ENCODE measurements at regions not wholly inside any gene's neighbourhood (a gene's known extent, or its start where the extent isn't known, plus 50 kb on each side); places are given as distances from the start of the nearest gene placed in this dataset.

GRCh38 chr5:58108511-58108910 is 351.4 kb downstream of the PLK2 start:
- H3K9me3 ChIP-seq (ENCODE audit: control insufficient read depth in 1 of 2, low read length in 2 of 2), result no peaks in the 10 kb centered on the region
- H3K4me1 ChIP-seq (ENCODE audit: insufficient read depth, low read length), result no peaks in the 10 kb centered on the region
- Mint-ChIP-seq H3K9me3 (peaks cover 0 to 7% (median 0%) of the 10 kb centered on the region in 8 donors), H3K36me3 (no peaks in the 10 kb centered on the region), H3K4me3 (no peak overlapping the region), H3K27me3 (peaks cover 2 to 4% of the 10 kb centered on the region in 2 donors), H3K27ac (no peak overlapping the region), H3K4me1 (no peaks in the 10 kb centered on the region)
- intact Hi-C loops (cut with micrococcal nuclease), result no loop called here
- no peaks in the 10 kb centered on the region for H3K27me3 ChIP-seq (ENCODE audit: insufficient read depth, low read length)
- H3K4me3 ChIP-seq (ENCODE audit: low read length in 2 of 2), result no peak overlapping the region
- no peaks in the 10 kb centered on the region for H3K36me3 ChIP-seq (ENCODE audit: insufficient read depth, low read length)
- no peak overlapping the region for H3K27ac ChIP-seq (ENCODE audit: low read depth, low read length)
- ChIA-PET POLR2A (ENCODE audit: partially characterized antibody) (no interaction called here), CTCF (ENCODE audit: partially characterized antibody) (no interaction called here)
- DNase-seq, result no peak

- no peak for DNase-seq
- Histone ChIP-seq H3K36me3 (ENCODE audit: insufficient read depth, low read length) (no peaks in the 10 kb centered on the region), H3K9me3 (ENCODE audit: control insufficient read depth in 1 of 2, low read length in 2 of 2) (no peaks in the 10 kb centered on the region), H3K27ac (ENCODE audit: low read depth, low read length) (no peak overlapping the region), H3K4me1 (ENCODE audit: insufficient read depth, low read length) (no peaks in the 10 kb centered on the region), H3K4me3 (ENCODE audit: low read length in 2 of 2) (no peak overlapping the region), H3K27me3 (ENCODE audit: insufficient read depth, low read length) (no peaks in the 10 kb centered on the region)
- H3K27ac Mint-ChIP-seq, result no peak overlapping the region
- peaks cover 0 to 5% (median 0%) of the 10 kb centered on the region in 8 donors for H3K9me3 Mint-ChIP-seq
- no peak overlapping the region for H3K4me3 Mint-ChIP-seq
- peaks cover 3 to 4% of the 10 kb centered on the region in 2 donors for H3K27me3 Mint-ChIP-seq
- ChIA-PET POLR2A (ENCODE audit: partially characterized antibody) (no interaction called here), CTCF (ENCODE audit: partially characterized antibody) (no interaction called here)
- H3K4me1 Mint-ChIP-seq, result no peaks in the 10 kb centered on the region
- no peaks in the 10 kb centered on the region for H3K36me3 Mint-ChIP-seq
- intact Hi-C loops (cut with micrococcal nuclease), result no loop called here
These were observed 352.2 kb downstream of the PLK2 start for GRCh38 chr5:58107704-58108103.

DNA sequence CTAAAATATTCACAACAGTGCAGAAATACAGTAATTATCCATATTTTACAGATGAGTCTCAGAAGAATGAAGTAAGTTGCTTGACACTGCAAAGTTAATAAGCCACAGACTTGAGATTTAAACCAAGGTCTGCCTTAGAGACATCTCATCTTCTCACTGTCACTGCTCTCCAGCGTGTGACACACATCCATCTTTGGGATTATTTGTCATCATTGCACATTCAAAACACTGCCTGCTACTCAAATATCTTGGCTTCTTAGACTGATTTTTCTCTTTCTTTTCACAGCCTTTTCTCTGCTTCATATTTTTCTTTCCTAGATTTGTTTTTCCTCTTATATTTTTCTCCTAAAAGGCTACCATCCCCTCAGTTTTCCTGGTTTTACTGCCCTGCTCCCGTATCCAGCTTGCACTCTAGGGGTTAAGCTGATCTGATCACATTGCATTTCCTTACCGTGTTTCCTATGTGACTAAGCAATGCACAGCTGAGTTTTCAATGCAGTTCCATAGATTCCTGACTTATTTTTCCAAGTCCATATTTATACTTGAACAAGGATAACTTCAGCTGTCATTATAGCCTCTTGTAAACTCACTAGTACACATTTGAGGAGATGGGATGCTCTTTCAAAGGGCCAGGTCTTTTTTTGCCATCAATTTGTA is 353.0 kb downstream of the PLK2 start:
- Mint-ChIP-seq H3K4me3 (no peak overlapping the region), H3K4me1 (no peaks in the 10 kb centered on the region), H3K9me3 (peaks cover 0 to 6% (median 0%) of the 10 kb centered on the region in 8 donors), H3K36me3 (no peaks in the 10 kb centered on the region), H3K27me3 (peaks cover 4% of the 10 kb centered on the region in 2 donors), H3K27ac (no peak overlapping the region)
- ChIA-PET POLR2A (ENCODE audit: partially characterized antibody) (no interaction called here), CTCF (ENCODE audit: partially characterized antibody) (no interaction called here)
- Histone ChIP-seq H3K4me1 (ENCODE audit: insufficient read depth, low read length) (no peaks in the 10 kb centered on the region), H3K9me3 (ENCODE audit: control insufficient read depth in 1 of 2, low read length in 2 of 2) (no peaks in the 10 kb centered on the region), H3K36me3 (ENCODE audit: insufficient read depth, low read length) (no peaks in the 10 kb centered on the region), H3K27me3 (ENCODE audit: insufficient read depth, low read length) (no peaks in the 10 kb centered on the region), H3K27ac (ENCODE audit: low read depth, low read length) (no peak overlapping the region), H3K4me3 (ENCODE audit: low read length in 2 of 2) (no peak overlapping the region)
- intact Hi-C loops (cut with micrococcal nuclease), result no loop called here
- no peak for DNase-seq

GRCh38 chr5:58105836-58106235 is 354.1 kb downstream of the PLK2 start:
- peaks cover 4% of the 10 kb centered on the region in 2 donors for H3K27me3 Mint-ChIP-seq
- Histone ChIP-seq H3K27me3 (ENCODE audit: insufficient read depth, low read length) (no peaks in the 10 kb centered on the region), H3K27ac (ENCODE audit: low read depth, low read length) (no peak overlapping the region), H3K4me3 (ENCODE audit: low read length in 2 of 2) (no peak overlapping the region), H3K36me3 (ENCODE audit: insufficient read depth, low read length) (no peaks in the 10 kb centered on the region), H3K4me1 (ENCODE audit: insufficient read depth, low read length) (no peaks in the 10 kb centered on the region), H3K9me3 (ENCODE audit: control insufficient read depth in 1 of 2, low read length in 2 of 2) (no peaks in the 10 kb centered on the region)
- no peaks in the 10 kb centered on the region for H3K36me3 Mint-ChIP-seq
- POLR2A ChIA-PET (ENCODE audit: partially characterized antibody), result no interaction called here
- H3K4me1 Mint-ChIP-seq, result no peaks in the 10 kb centered on the region
- H3K27ac Mint-ChIP-seq, result no peak overlapping the region
- H3K9me3 Mint-ChIP-seq, result peaks cover 0 to 6% (median 1%) of the 10 kb centered on the region in 8 donors
- CTCF ChIA-PET (ENCODE audit: partially characterized antibody), result no interaction called here
- no peak overlapping the region for H3K4me3 Mint-ChIP-seq
- DNase-seq, result no peak
- intact Hi-C loops (cut with micrococcal nuclease), result no loop called here

- Histone ChIP-seq H3K36me3 (ENCODE audit: insufficient read depth, low read length) (no peaks in the 10 kb centered on the region), H3K4me3 (ENCODE audit: low read length in 2 of 2) (no peak overlapping the region), H3K4me1 (ENCODE audit: insufficient read depth, low read length) (no peaks in the 10 kb centered on the region), H3K27ac (ENCODE audit: low read depth, low read length) (no peak overlapping the region), H3K27me3 (ENCODE audit: insufficient read depth, low read length) (no peaks in the 10 kb centered on the region), H3K9me3 (ENCODE audit: control insufficient read depth in 1 of 2, low read length in 2 of 2) (no peaks in the 10 kb centered on the region)
- Mint-ChIP-seq H3K9me3 (peaks cover 0 to 10% (median under 1%) of the 10 kb centered on the region in 8 donors), H3K27me3 (peaks cover 0 to 1% of the 10 kb centered on the region in 2 donors), H3K4me1 (peaks cover 0 to 2% (median 0%) of the 10 kb centered on the region in 4 donors), H3K27ac (no peak overlapping the region), H3K4me3 (no peak overlapping the region), H3K36me3 (no peaks in the 10 kb centered on the region)
- POLR2A ChIA-PET (ENCODE audit: partially characterized antibody), result no interaction called here
- intact Hi-C loops (cut with micrococcal nuclease), result no loop called here
- no peak for DNase-seq
- CTCF ChIA-PET (ENCODE audit: partially characterized antibody), result no interaction called here
These were observed 360.6 kb downstream of the PLK2 start for GRCh38 chr5:58099257-58099656.

DNA sequence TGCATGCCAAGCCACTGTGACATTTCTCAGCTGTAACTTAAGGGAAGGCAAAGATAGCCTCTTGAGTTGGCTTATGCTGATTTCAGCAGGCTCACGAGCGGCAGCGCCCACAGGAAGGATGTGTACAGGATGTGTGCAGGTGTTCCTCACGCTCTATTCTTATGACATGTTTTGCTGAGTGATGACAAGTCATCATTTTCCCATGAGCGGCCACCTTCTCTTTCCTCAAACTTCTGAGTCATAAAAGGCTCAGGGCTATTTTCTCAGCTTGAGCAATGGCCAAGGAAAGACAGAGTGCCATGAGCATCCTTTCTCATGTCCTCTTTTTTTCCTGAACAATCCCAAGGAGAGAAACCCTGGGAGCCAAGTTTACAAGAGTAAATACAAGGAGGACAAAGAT is 365.9 kb downstream of the PLK2 start:
- H3K4me1 Mint-ChIP-seq, result peaks cover 0 to 2% (median 0%) of the 10 kb centered on the region in 4 donors
- no peak overlapping the region for H3K4me3 Mint-ChIP-seq
- no peak for DNase-seq
- Histone ChIP-seq H3K9me3 (ENCODE audit: control insufficient read depth in 1 of 2, low read length in 2 of 2) (no peaks in the 10 kb centered on the region), H3K36me3 (ENCODE audit: insufficient read depth, low read length) (no peaks in the 10 kb centered on the region), H3K27ac (ENCODE audit: low read depth, low read length) (no peak overlapping the region), H3K4me3 (ENCODE audit: low read length in 2 of 2) (no peak overlapping the region), H3K27me3 (ENCODE audit: insufficient read depth, low read length) (no peaks in the 10 kb centered on the region), H3K4me1 (ENCODE audit: insufficient read depth, low read length) (no peaks in the 10 kb centered on the region)
- no peak overlapping the region for H3K27ac Mint-ChIP-seq
- H3K9me3 Mint-ChIP-seq, result peaks cover 0 to 3% (median 0%) of the 10 kb centered on the region in 8 donors
- ChIA-PET CTCF (ENCODE audit: partially characterized antibody) (no interaction called here), POLR2A (ENCODE audit: partially characterized antibody) (no interaction called here)
- no peaks in the 10 kb centered on the region for H3K27me3 Mint-ChIP-seq
- intact Hi-C loops (cut with micrococcal nuclease), result no loop called here
- H3K36me3 Mint-ChIP-seq, result no peaks in the 10 kb centered on the region

DNA sequence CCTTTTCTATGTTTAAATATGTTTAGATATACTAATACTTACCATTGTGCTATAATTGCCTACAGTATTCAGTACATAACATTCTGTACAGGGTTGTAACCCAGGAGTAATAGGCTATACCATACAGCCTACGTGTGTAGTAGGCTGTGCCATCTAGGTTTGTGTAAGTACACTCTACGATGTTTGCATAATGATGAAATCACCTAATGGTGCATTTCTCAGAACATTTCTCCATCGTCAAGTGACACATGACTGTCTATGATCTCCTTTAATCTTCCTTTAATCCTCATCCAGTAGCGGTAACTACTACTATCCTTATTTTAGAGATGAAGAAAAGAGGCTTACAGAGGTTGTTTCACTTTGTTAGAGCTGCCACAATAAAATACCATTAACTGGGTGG is 369.2 kb downstream of the PLK2 start:
- Histone ChIP-seq H3K4me1 (ENCODE audit: insufficient read depth, low read length) (no peaks in the 10 kb centered on the region), H3K36me3 (ENCODE audit: insufficient read depth, low read length) (no peaks in the 10 kb centered on the region), H3K27me3 (ENCODE audit: insufficient read depth, low read length) (no peaks in the 10 kb centered on the region), H3K9me3 (ENCODE audit: control insufficient read depth in 1 of 2, low read length in 2 of 2) (no peaks in the 10 kb centered on the region), H3K27ac (ENCODE audit: low read depth, low read length) (no peak overlapping the region), H3K4me3 (ENCODE audit: low read length in 2 of 2) (no peak overlapping the region)
- Mint-ChIP-seq H3K9me3 (peaks cover 0 to 2% (median 0%) of the 10 kb centered on the region in 8 donors), H3K4me1 (peaks cover 0 to 2% (median 0%) of the 10 kb centered on the region in 4 donors), H3K27ac (no peak overlapping the region), H3K36me3 (no peaks in the 10 kb centered on the region), H3K27me3 (no peaks in the 10 kb centered on the region), H3K4me3 (no peak overlapping the region)
- ChIA-PET POLR2A (ENCODE audit: partially characterized antibody) (no interaction called here), CTCF (ENCODE audit: partially characterized antibody) (no interaction called here)
- no peak for DNase-seq
- intact Hi-C loops (cut with micrococcal nuclease), result no loop called here

DNA sequence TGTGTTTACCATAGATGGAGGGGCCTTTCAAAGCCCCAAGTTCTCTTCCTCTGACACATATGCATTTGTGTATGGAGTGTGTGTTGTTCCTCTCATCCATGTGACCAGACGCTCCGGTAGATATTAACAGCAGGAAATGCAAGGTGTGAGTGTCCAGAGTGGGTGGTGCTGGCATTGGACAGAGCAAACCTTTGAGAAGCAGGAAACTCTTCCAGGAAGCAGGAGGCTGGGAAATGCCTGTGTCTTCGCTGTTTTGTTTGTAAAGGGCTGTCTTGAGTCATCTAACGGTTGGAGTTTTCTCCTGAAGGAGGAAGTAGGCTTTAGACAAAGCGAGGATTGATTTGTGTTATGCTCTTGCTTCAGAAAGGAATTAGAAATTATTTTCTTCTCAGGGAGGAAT is 370.9 kb downstream of the PLK2 start:
- no peak overlapping the region for H3K27ac Mint-ChIP-seq
- Histone ChIP-seq H3K36me3 (ENCODE audit: insufficient read depth, low read length) (no peaks in the 10 kb centered on the region), H3K9me3 (ENCODE audit: control insufficient read depth in 1 of 2, low read length in 2 of 2) (no peaks in the 10 kb centered on the region), H3K27ac (ENCODE audit: low read depth, low read length) (no peak overlapping the region), H3K4me1 (ENCODE audit: insufficient read depth, low read length) (no peaks in the 10 kb centered on the region), H3K4me3 (ENCODE audit: low read length in 2 of 2) (no peak overlapping the region), H3K27me3 (ENCODE audit: insufficient read depth, low read length) (no peaks in the 10 kb centered on the region)
- H3K9me3 Mint-ChIP-seq, result peaks cover 0 to 2% (median 0%) of the 10 kb centered on the region in 8 donors
- DNase-seq, result no peak
- no peaks in the 10 kb centered on the region for H3K4me1 Mint-ChIP-seq
- no peaks in the 10 kb centered on the region for H3K27me3 Mint-ChIP-seq
- POLR2A ChIA-PET (ENCODE audit: partially characterized antibody), result no interaction called here
- no peak overlapping the region for H3K4me3 Mint-ChIP-seq
- intact Hi-C loops (cut with micrococcal nuclease), result no loop called here
- CTCF ChIA-PET (ENCODE audit: partially characterized antibody), result no interaction called here
- no peaks in the 10 kb centered on the region for H3K36me3 Mint-ChIP-seq

Measured in CD4-positive, alpha-beta memory T cell (primary cell).